Suprapubic skin (tissue), 4 donors: ENCODE measurements at regions not wholly inside any gene's neighbourhood (a gene's known extent, or its start where the extent isn't known, plus 50 kb on each side); places are given as distances from the start of the nearest gene placed in this dataset.

ENCODE experiments used
- CTCF ChIP-seq, 2 donors: fragments of 200-600 bp in 1 of 2; fragments of 450-650 bp in 1 of 2; sonication (generic) in 1 of 2; IDR thresholded peaks; one replicate each; pipeline ENCODE4 v1.5.1; 2016 to 2019; ENCODE audit warnings: antibody characterized with exemption in 2 of 2, mild to moderate bottlenecking in 1 of 2, moderate library complexity in 1 of 2
- POLR2A ChIP-seq, 2 donors: fragments of 450-650 bp; IDR thresholded peaks; one replicate each; pipeline ENCODE4 v1.6.1; 2017; ENCODE audit warnings: antibody characterized with exemption in 2 of 2, mild to moderate bottlenecking in 2 of 2, moderate library complexity in 2 of 2
- POLR2AphosphoS5 ChIP-seq, 3 donors: sonication (generic); formaldehyde crosslinking; IDR thresholded peaks; one replicate each; pipeline ENCODE4 v1.6.1; 2017; ENCODE audit warnings: antibody characterized with exemption in 3 of 3

GRCh38 chr2:19426941-19427340 lies 68.5 kb upstream of the OSR1 start:
- no peak for TF ChIP-seq POLR2A (IDR thresholded peaks at IDR 0.05)
- no peak for TF ChIP-seq POLR2AphosphoS5 (IDR thresholded peaks at IDR 0.05)
- no peak for TF ChIP-seq CTCF (IDR thresholded peaks at IDR 0.05)
